Activated CD8-positive, alpha-beta memory T cell treated with anti-CD3 and anti-CD28 coated beads, Interleukin-2, amount 10 ng/mL, durations not matched to agents 7 days and 5 days (primary cell): ENCODE measurements at regions not wholly inside any gene's neighbourhood (a gene's known extent, or its start where the extent isn't known, plus 50 kb on each side); places are given as distances from the start of the nearest gene placed in this dataset.
"Not testable (repeated sequence)": the region's sequence is repeated elsewhere in the genome, so short reads cannot be mapped to it uniquely, and the experiment has no call there.

Experiments
- ATAC-seq: fragments of 150-1000 bp; cut with Tn5 transposase; one replicate; pipeline ENCODE4 v1.10.0; 2021; ENCODE audit warnings: moderate library complexity
- CTCF ChIA-PET: fragments of 350-600 bp; sonication (Branson Sonifier 250); formaldehyde crosslinking; loops from one replicate; lab custom pipeline; 2021; ENCODE audit warnings: antibody characterized with exemption; lab: Charles Lee
- DNase-seq: peaks from one replicate; pipeline ENCODE4 v3.0.0-alpha.2; 2020
- H3K27ac Mint-ChIP-seq: one replicate; pipeline ENCODE4 v1.8.0; 2021; ENCODE audit warnings: mild to moderate bottlenecking, mixed read lengths
- H3K27me3 Mint-ChIP-seq: one replicate; pipeline ENCODE4 v1.8.0; 2021; ENCODE audit warnings: mixed read lengths
- H3K36me3 Mint-ChIP-seq: one replicate; pipeline ENCODE4 v1.8.0; 2021; ENCODE audit warnings: mild to moderate bottlenecking, mixed read lengths
- H3K4me1 Mint-ChIP-seq: one replicate; pipeline ENCODE4 v1.8.0; 2021; ENCODE audit warnings: mixed read lengths
- H3K4me3 Mint-ChIP-seq: one replicate; pipeline ENCODE4 v1.8.0; 2021; ENCODE audit warnings: mild to moderate bottlenecking, moderate library complexity, mixed read lengths
- H3K9me3 Mint-ChIP-seq: one replicate; pipeline ENCODE4 v1.8.0; 2022; ENCODE audit warnings: low read depth, mixed read lengths

DNA sequence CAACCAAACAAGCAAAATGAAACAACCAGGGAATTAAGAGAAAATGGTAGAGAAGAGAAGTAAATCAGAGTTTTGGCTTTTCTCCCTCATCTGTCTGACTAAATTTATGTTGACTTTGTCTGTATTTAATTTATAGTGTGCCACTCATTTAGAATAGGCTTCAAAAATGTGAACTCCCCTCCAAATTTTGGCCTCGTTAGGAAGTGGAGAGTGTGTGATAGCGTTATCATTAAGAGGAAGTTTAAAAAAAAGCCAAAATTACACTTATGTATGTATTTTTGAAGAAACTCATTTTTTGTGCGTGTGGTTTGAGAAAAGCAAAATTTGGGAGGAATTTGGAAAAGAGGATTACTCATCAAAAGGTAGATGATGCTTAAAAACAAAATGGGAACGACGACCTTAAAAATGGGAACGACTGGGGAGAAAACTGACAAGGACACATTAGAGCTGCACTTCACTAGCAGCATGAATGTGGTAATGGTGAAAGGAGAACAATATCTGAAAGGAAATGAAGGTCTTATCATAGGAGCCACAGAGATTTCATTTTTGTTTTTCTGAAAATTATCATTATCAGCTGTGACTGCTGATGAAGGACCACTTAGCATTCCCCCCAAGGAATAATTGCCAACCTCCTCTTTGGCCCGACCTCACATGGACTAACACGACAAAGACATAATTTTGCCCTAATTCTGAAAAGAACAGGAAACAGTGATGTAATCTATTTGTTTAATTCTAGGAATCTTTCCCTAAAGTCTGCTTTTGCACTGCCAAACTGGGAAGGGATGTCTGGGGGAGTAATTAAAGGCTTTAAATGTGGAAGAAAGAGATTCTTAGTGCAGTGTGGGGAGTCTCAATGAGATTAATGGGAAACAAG, 163.2 kb upstream of the P2RY1 start:
- ATAC-seq (no peak), DNase-seq (no peak)
- Mint-ChIP-seq H3K4me3 (no peak overlapping the region), H3K36me3 (no peaks in the 10 kb centered on the region), H3K4me1 (no peaks in the 10 kb centered on the region), H3K27me3 (peaks cover 5% of the 10 kb centered on the region), H3K9me3 (no peaks in the 10 kb centered on the region), H3K27ac (no peak overlapping the region)
- CTCF ChIA-PET = no interaction called here

DNA sequence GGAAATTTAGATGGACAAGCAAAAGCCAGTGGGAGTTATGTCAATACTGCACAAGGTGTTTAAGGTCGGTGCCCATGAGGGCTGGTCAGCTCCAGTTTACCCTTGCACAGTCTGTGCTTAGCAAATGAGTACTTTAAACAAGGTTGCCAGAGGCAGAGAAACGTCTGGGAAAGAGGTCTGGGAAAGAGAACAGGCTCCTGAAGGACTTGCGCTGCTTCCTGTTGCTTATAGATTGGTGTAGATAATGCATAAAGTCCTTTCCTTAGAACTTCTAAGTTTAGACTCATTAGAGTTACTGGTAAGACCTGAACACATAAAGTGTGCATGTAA, 162.6 kb upstream of the P2RY1 start:
- no peaks in the 10 kb centered on the region for H3K36me3 Mint-ChIP-seq
- CTCF ChIA-PET = no interaction called here

DNA sequence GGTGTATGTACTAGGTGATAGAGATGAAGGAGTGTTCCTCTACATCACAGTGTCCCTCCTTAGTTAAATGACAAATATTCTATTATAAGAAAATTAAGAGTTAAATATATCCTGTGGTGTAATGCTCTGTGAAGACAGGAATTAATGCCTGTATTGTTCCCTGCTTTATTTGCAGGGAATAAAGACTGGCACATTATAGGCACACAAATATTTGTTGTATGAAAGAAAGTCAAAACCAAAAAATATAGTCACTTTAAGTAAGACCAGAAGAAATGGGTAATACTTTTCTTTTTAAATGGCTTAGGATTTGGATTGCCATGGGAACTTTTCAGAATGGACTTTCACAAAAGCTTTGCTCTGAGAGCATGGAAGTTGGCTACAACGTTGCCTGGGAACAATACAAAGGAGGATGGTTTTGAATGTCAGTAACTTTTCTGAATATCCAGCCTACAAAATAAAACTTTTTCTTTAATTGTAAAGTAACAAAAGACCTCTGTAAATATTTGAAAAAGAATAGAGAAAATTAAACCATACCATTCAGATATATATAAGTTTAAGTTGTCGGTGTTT, 158.0 kb upstream of the P2RY1 start:
- Mint-ChIP-seq H3K4me3 (no peak overlapping the region), H3K4me1 (no peaks in the 10 kb centered on the region), H3K27me3 (peaks cover 3% of the 10 kb centered on the region), H3K9me3 (no peaks in the 10 kb centered on the region), H3K36me3 (no peaks in the 10 kb centered on the region), H3K27ac (no peak overlapping the region)
- CTCF ChIA-PET = no interaction called here
- DNase-seq (no peak), ATAC-seq (no peak)

More for the DNA sequence above, 162.6 kb upstream of the P2RY1 start:
- ATAC-seq (no peak), DNase-seq (no peak)
- Mint-ChIP-seq H3K9me3 (no peaks in the 10 kb centered on the region), H3K27ac (no peak overlapping the region), H3K27me3 (peaks cover 5% of the 10 kb centered on the region), H3K4me3 (no peak overlapping the region), H3K4me1 (no peaks in the 10 kb centered on the region)

DNA sequence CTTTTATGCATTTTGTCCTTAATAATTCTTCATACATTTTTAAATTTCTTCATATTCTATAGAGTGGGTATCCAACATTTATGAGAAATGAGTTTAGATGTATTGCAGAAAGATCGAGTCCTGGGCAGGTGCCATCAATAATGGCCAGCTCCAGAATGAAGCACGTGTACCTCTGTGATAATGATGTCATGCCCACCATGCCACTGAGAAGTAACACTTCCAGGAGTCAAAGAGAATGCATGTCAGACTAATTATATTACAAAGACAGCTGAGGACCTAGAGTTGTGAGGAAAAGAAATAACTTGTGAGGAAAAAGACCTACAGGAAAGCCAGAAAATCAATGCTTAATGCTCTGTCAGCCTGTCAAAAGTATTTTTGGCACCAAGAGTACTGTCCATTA, 157.4 kb upstream of the P2RY1 start:
- H3K36me3 Mint-ChIP-seq = no peaks in the 10 kb centered on the region
- no peak overlapping the region for H3K4me3 Mint-ChIP-seq
- DNase-seq (no peak), ATAC-seq (no peak)
- no peaks in the 10 kb centered on the region for H3K4me1 Mint-ChIP-seq
- H3K27ac Mint-ChIP-seq = no peak overlapping the region
- CTCF ChIA-PET = no interaction called here
- no peaks in the 10 kb centered on the region for H3K9me3 Mint-ChIP-seq
- H3K27me3 Mint-ChIP-seq = peaks cover 3% of the 10 kb centered on the region

DNA sequence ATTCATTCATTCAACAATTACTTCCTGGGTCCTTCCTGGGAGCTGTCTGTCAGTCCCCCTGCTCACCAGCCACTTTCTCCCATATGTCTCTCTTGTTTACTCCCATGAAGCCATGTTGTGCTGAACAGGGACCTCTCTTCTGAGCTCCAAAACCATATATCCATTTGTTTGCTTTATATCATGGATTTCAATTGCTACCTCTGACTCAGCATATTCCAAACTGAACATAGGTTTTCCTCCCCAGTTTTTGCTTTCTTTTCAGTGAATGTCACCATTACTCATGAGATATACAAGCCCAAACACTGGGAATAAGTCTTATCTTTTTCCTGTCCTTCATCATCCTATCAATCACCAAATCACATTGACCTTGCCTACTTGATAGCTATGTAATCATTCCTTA, 152.5 kb upstream of the P2RY1 start:
- CTCF ChIA-PET = no interaction called here
- Mint-ChIP-seq H3K36me3 (no peaks in the 10 kb centered on the region), H3K27me3 (peaks cover 5% of the 10 kb centered on the region), H3K9me3 (no peaks in the 10 kb centered on the region), H3K4me1 (no peaks in the 10 kb centered on the region), H3K4me3 (no peak overlapping the region), H3K27ac (no peak overlapping the region)
- ATAC-seq (no peak), DNase-seq (no peak)

DNA sequence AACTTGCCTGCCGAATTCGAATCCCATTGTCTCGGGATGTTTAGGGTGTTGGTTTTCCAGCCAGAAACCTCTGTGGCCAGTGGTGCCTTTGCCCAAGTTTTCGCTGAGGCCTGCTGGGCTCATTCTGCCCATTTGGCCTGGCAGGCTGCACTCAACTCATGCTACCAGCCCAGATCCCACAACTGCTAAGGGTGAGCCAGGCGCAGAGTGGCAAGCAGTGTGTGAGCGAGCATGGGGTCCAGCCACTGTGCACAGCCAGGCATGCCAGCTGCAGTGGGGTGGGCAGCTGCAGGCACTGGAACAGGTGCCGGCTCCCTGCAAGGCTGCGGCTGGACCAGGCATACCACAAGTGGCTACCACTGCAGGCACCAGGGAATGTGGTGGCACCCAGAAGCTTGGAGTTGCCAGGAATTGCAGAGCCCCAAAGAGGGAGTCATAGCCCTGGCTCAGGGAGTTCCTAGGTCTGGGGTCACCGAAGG, 151.4 kb upstream of the P2RY1 start:
- no peaks in the 10 kb centered on the region for H3K36me3 Mint-ChIP-seq
- CTCF ChIA-PET = no interaction called here

DNA sequence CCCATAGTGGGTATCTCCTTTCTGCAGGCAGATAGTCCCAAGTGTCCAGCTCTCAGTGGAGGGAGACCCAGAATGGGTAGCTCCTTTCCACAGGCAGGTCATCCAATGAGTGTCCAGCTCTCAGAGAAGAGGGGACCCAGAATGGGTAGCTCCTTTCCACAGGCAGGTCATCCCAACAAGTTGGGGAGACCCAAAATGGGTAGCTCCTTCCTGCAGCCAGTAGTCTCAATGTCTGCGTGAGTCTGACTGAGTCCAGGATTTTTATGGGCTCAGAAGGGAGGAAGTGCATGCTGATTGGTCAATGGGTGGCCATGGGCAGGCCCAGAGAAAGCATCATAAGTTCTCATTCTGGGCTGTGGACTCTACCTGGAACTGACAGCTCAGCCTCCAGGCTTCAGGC, 150.7 kb upstream of the P2RY1 start:
- no peaks in the 10 kb centered on the region for H3K9me3 Mint-ChIP-seq
- no peak overlapping the region for H3K4me3 Mint-ChIP-seq
- ATAC-seq = no peak
- no peak overlapping the region for H3K27ac Mint-ChIP-seq
- no peaks in the 10 kb centered on the region for H3K36me3 Mint-ChIP-seq
- CTCF ChIA-PET = no interaction called here
- H3K4me1 Mint-ChIP-seq = no peaks in the 10 kb centered on the region
- H3K27me3 Mint-ChIP-seq = peaks cover 5% of the 10 kb centered on the region
- DNase-seq = no peak

More for the DNA sequence above, 151.4 kb upstream of the P2RY1 start:
- no peak overlapping the region for H3K27ac Mint-ChIP-seq
- H3K4me3 Mint-ChIP-seq = no peak overlapping the region
- H3K4me1 Mint-ChIP-seq = no peaks in the 10 kb centered on the region
- H3K27me3 Mint-ChIP-seq = peaks cover 5% of the 10 kb centered on the region
- ATAC-seq (no peak), DNase-seq (no peak)
- no peaks in the 10 kb centered on the region for H3K9me3 Mint-ChIP-seq

DNA sequence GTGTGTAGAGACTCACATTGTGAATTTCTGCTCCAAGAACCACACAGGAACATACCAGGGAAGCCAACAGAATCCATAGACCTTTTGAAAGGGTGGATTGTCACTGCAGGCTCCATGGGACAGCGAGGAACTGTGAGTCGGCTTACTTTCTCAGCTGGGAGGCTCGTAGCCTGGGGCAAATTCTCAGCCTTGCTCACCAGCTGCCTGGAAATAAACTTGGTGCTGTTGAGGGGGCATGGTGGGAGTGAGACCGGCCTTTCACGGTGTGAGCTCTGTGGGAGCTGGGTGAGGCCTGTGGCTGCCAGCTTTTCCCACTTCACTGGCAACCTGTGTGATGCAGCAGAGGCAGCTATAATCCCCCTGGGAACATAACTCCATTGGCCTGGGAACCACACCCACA, 146.6 kb upstream of the P2RY1 start:
- Mint-ChIP-seq H3K4me1 (peaks cover 6% of the 10 kb centered on the region), H3K27ac (no peak overlapping the region), H3K4me3 (no peak overlapping the region), H3K36me3 (no peaks in the 10 kb centered on the region), H3K27me3 (peaks cover 2% of the 10 kb centered on the region), H3K9me3 (no peaks in the 10 kb centered on the region)
- no peak for ATAC-seq
- no peak for DNase-seq
- CTCF ChIA-PET = no interaction called here

DNA sequence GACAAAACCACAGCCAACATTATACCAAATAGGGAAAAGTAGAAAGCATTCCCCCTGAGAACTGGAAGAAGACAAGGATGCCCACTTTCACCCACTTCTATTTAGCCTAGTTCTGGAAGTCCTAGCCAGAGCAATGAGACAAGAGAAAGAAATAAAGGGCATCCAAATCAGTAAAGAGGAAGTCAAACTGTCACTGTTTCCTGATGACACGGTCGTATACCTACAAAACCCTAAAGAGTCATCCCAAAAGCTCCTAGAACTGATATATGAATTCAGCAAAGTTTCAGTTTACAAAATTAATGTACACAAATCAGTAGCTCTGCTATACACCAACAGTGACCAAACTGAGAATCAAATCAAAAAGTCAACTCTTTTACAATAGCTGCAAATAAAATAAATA, 142.6 kb upstream of the P2RY1 start:
- not testable (repeated sequence) for ATAC-seq, H3K27me3 Mint-ChIP-seq, H3K4me3 Mint-ChIP-seq, H3K4me1 Mint-ChIP-seq, DNase-seq, H3K27ac Mint-ChIP-seq, H3K9me3 Mint-ChIP-seq, H3K36me3 Mint-ChIP-seq
- CTCF ChIA-PET = interaction anchor here (1.4 kb wide), 1 partner anchor 23 kb away, joined by 4 read pairs; no protein-coding TSS in a partner anchor

DNA sequence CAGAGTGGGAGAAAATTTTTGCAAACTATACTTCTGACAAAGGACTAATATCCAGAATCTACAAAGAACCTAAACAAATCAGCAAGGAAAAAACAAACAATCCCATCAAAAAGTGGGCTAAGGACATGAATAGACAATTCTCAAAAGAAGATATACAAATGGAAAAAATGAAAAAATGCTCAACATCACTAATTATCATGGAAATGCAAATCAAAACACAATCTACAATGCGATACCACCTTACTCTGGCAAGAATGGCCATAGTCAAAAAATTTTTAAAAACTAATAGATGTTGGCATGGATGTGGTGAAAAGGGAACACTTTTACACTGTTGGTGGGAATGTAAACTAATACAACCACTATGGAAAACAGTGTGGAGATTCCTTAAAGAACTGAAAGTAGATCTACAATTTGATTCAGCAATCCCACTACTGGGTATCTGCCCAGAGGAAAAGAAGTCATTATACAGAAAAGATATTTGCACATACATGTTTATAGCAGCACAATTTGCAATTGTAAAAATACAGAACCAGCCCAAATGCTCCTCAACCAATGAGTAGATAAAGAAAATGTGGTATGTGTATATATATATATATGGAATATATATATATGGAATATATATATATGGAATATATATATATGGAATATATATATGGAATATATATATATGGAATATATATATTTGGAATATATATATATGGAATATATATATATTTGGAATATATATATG, 141.2 kb upstream of the P2RY1 start:
- CTCF ChIA-PET = interaction anchor here (1.4 kb wide), 1 partner anchor 25 kb away, joined by 4 read pairs; no protein-coding TSS in a partner anchor
- not testable (repeated sequence) for H3K36me3 Mint-ChIP-seq, H3K9me3 Mint-ChIP-seq, H3K4me3 Mint-ChIP-seq, H3K27ac Mint-ChIP-seq, H3K27me3 Mint-ChIP-seq, H3K4me1 Mint-ChIP-seq, DNase-seq, ATAC-seq

DNA sequence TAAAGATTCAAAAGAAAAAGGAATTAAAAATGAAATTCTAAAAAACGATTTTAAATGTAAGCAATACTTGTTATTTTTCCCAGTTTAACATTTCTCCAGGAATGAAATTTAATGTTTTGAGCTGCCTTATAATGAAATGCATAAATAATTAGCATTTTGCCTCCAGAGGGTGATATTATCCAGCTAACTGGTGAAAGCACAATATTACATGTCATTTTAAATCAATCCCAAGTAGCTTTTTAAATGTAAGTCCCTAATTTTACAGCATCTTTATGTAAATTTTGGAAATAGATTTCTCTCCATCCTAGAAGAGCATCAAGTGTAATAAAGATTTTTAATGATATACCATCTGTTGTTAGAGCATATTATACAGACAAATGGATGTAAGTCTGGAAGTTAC, 139.1 kb upstream of the P2RY1 start:
- Mint-ChIP-seq H3K27me3 (no peaks in the 10 kb centered on the region), H3K4me1 (peaks cover 6% of the 10 kb centered on the region), H3K4me3 (no peak overlapping the region), H3K9me3 (no peaks in the 10 kb centered on the region), H3K27ac (no peak overlapping the region), H3K36me3 (no peaks in the 10 kb centered on the region)
- ATAC-seq (no peak), DNase-seq (no peak)
- CTCF ChIA-PET = interaction anchor here (1.1 kb wide), 1 partner anchor 14 kb away, joined by 3 read pairs; no protein-coding TSS in a partner anchor

DNA sequence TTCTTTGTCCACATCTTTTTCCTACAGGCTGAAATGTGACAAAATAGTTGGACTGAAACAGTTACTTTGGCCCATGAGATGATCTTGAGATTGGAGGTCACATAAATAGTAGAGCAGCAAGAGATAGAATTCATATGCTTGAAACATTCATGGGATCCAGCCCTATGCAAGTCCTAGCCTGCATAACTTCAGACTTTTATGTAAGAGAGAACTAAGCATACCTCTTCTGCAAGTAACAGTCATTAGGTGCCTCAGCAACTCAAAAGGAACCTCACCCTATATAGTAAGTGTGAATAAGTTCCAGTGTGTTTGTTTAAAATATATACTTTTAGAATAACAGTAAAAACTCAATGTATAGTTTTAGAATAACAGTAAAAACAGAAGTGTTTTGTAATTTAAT, 138.0 kb upstream of the P2RY1 start:
- ATAC-seq (no peak), DNase-seq (no peak)
- Mint-ChIP-seq H3K27me3 (no peaks in the 10 kb centered on the region), H3K9me3 (no peaks in the 10 kb centered on the region), H3K27ac (no peak overlapping the region), H3K4me1 (peaks cover 3% of the 10 kb centered on the region), H3K4me3 (no peak overlapping the region), H3K36me3 (no peaks in the 10 kb centered on the region)
- CTCF ChIA-PET = no interaction called here

DNA sequence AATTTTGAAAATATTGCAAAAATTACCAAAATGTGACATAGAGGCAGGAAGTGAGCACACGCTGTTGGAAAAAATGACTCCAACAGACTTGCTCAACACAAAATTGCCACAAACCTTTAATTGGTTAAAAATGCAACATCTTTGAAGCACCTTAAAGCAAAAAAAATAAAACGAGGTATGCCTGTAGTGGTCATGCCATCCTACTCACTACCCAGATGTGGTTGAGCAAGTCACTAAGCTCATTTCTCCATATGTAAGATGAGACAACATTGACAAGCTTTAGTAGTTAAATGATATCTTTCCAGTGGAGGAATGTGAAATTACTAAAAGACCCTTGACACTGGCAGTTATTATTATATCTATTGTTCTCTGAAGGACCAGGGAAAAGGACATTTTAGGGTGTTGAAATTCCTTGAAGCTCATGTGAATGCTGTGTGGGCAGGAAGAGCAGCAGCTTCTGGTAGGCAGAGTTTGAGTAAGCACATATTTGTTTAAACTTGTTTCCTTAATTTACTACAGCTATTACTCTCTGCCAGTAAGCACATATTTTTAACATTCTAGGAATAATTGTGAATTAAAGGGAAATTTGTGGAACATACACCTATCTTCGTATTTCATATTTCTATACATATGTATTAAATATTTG, 131.6 kb upstream of the P2RY1 start:
- DNase-seq (no peak), ATAC-seq (no peak)
- H3K36me3 Mint-ChIP-seq = no peaks in the 10 kb centered on the region
- no peaks in the 10 kb centered on the region for H3K27me3 Mint-ChIP-seq
- H3K4me1 Mint-ChIP-seq = no peaks in the 10 kb centered on the region
- no peak overlapping the region for H3K4me3 Mint-ChIP-seq
- H3K27ac Mint-ChIP-seq = no peak overlapping the region
- CTCF ChIA-PET = no interaction called here
- H3K9me3 Mint-ChIP-seq = no peaks in the 10 kb centered on the region
